OCI-LY3 (cell line): ENCODE measurements at regions not wholly inside any gene's neighbourhood (a gene's known extent, or its start where the extent isn't known, plus 50 kb on each side); places are given as distances from the start of the nearest gene placed in this dataset.

Experiments used
- EZH2phosphoT487 ChIP-seq: fragments of 200-600 bp; shearing (Covaris generic); IDR thresholded peaks from 2 replicates; pipeline ENCODE4 v1.6.1; 2018; ENCODE audit warnings: antibody characterized with exemption, mixed run types, low read depth
- TF ChIP-seq, protein P1 (sequence below): fragments of 200-600, 300-600 bp; sonication (generic); IDR thresholded peaks from 2 replicates; pipeline ENCODE4 v1.5.1; 2014; ENCODE audit warnings: antibody characterized with exemption, low read length, low read depth

DNA sequence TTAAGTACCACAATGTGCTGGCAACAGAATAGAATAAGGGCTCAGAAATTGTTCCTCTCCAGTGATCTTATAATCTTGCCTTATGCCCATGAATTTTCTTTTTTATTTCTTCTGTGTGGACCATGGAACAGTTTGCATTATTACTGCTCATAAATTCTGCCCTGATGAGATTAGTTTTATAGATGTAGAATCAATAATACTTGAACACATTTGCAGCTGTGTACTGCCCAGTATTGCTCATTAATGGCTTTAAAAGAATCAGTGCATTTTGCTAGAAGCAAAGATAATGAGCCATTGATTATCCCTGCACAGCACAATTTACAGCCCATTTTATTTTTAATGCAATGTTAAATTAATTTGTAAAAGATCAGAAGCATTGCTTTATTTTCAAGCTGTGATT lies 172.3 kb upstream of the STXBP6 start:
- TF ChIP-seq, protein P1, sequence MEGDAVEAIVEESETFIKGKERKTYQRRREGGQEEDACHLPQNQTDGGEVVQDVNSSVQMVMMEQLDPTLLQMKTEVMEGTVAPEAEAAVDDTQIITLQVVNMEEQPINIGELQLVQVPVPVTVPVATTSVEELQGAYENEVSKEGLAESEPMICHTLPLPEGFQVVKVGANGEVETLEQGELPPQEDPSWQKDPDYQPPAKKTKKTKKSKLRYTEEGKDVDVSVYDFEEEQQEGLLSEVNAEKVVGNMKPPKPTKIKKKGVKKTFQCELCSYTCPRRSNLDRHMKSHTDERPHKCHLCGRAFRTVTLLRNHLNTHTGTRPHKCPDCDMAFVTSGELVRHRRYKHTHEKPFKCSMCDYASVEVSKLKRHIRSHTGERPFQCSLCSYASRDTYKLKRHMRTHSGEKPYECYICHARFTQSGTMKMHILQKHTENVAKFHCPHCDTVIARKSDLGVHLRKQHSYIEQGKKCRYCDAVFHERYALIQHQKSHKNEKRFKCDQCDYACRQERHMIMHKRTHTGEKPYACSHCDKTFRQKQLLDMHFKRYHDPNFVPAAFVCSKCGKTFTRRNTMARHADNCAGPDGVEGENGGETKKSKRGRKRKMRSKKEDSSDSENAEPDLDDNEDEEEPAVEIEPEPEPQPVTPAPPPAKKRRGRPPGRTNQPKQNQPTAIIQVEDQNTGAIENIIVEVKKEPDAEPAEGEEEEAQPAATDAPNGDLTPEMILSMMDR = no peak
- TF ChIP-seq EZH2phosphoT487 = no peak
